HEK293 (cell line): ENCODE measurements at regions not wholly inside any gene's neighbourhood (a gene's known extent, or its start where the extent isn't known, plus 50 kb on each side); places are given as distances from the start of the nearest gene placed in this dataset.

Experiments used
- KLF16 ChIP-seq: fragments of 450-650 bp; formaldehyde crosslinking; IDR thresholded peaks from 2 replicates; pipeline ENCODE4 v1.5.1; 2017; ENCODE audit warnings: missing biosample characterization, missing genetic modification characterization
- ZNF121 ChIP-seq: fragments of 450-650 bp; formaldehyde crosslinking; IDR thresholded peaks from 2 replicates; pipeline ENCODE4 v1.5.1; 2016; ENCODE audit warnings: missing biosample characterization, missing genetic modification characterization
- ZNF157 ChIP-seq: fragments of 450-650 bp; formaldehyde crosslinking; IDR thresholded peaks from 2 replicates; pipeline ENCODE4 v1.5.1; 2016; ENCODE audit warnings: missing biosample characterization, missing genetic modification characterization
- ZNF19 ChIP-seq: fragments of 450-650 bp; formaldehyde crosslinking; IDR thresholded peaks from 2 replicates; pipeline ENCODE4; 2016; ENCODE audit warnings: missing biosample characterization, missing genetic modification characterization, low read depth
- ZNF280D ChIP-seq: fragments of 450-650 bp; formaldehyde crosslinking; IDR thresholded peaks from 2 replicates; pipeline ENCODE4 v1.5.1; 2016; ENCODE audit warnings: missing biosample characterization, missing genetic modification characterization
- ZNF335 ChIP-seq: fragments of 450-650 bp; formaldehyde crosslinking; conservative IDR thresholded peaks from 2 replicates; pipeline ENCODE4 v1.5.1; 2016; ENCODE audit warnings: missing biosample characterization, missing genetic modification characterization
- ZNF488 ChIP-seq: fragments of 450-650 bp; formaldehyde crosslinking; IDR thresholded peaks from 2 replicates; pipeline ENCODE4 v1.5.1; 2016; ENCODE audit warnings: missing biosample characterization, missing genetic modification characterization
- ZNF660 ChIP-seq: fragments of 450-650 bp; IDR thresholded peaks from 2 replicates; pipeline ENCODE4 v1.5.1; 2018; ENCODE audit warnings: missing biosample characterization, mild to moderate bottlenecking, missing genetic modification characterization
- ZSCAN16 ChIP-seq: fragments of 450-650 bp; formaldehyde crosslinking; IDR thresholded peaks from 2 replicates; pipeline ENCODE4 v1.5.1; 2016; ENCODE audit warnings: missing biosample characterization, missing genetic modification characterization
- TF ChIP-seq, protein P1 (sequence below): fragments of 450-650 bp; formaldehyde crosslinking; IDR thresholded peaks from 2 replicates; pipeline ENCODE4 v1.5.1; 2016; ENCODE audit warnings: missing biosample characterization, missing genetic modification characterization
- TF ChIP-seq, protein P2 (sequence below): fragments of 450-650 bp; formaldehyde crosslinking; conservative IDR thresholded peaks from 2 replicates; pipeline ENCODE4 v1.5.1; 2016; ENCODE audit warnings: low read depth, missing biosample characterization, missing genetic modification characterization

- TF ChIP-seq ZNF280D (tag by site-specific recombination) (no peak), ZNF335 (tag by site-specific recombination) (no peak), ZNF660 (tag by site-specific recombination) (no peak), ZNF157 (tag by site-specific recombination) (no peak), ZNF19 (tag by site-specific recombination) (no peak), ZNF488 (tag by site-specific recombination) (no peak), ZSCAN16 (no peak), ZNF121 (tag by site-specific recombination) (no peak), KLF16 (tag by site-specific recombination) (no peak)
- TF ChIP-seq, protein P1, sequence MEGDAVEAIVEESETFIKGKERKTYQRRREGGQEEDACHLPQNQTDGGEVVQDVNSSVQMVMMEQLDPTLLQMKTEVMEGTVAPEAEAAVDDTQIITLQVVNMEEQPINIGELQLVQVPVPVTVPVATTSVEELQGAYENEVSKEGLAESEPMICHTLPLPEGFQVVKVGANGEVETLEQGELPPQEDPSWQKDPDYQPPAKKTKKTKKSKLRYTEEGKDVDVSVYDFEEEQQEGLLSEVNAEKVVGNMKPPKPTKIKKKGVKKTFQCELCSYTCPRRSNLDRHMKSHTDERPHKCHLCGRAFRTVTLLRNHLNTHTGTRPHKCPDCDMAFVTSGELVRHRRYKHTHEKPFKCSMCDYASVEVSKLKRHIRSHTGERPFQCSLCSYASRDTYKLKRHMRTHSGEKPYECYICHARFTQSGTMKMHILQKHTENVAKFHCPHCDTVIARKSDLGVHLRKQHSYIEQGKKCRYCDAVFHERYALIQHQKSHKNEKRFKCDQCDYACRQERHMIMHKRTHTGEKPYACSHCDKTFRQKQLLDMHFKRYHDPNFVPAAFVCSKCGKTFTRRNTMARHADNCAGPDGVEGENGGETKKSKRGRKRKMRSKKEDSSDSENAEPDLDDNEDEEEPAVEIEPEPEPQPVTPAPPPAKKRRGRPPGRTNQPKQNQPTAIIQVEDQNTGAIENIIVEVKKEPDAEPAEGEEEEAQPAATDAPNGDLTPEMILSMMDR (tag by site-specific recombination) = no peak
- TF ChIP-seq, protein P2, sequence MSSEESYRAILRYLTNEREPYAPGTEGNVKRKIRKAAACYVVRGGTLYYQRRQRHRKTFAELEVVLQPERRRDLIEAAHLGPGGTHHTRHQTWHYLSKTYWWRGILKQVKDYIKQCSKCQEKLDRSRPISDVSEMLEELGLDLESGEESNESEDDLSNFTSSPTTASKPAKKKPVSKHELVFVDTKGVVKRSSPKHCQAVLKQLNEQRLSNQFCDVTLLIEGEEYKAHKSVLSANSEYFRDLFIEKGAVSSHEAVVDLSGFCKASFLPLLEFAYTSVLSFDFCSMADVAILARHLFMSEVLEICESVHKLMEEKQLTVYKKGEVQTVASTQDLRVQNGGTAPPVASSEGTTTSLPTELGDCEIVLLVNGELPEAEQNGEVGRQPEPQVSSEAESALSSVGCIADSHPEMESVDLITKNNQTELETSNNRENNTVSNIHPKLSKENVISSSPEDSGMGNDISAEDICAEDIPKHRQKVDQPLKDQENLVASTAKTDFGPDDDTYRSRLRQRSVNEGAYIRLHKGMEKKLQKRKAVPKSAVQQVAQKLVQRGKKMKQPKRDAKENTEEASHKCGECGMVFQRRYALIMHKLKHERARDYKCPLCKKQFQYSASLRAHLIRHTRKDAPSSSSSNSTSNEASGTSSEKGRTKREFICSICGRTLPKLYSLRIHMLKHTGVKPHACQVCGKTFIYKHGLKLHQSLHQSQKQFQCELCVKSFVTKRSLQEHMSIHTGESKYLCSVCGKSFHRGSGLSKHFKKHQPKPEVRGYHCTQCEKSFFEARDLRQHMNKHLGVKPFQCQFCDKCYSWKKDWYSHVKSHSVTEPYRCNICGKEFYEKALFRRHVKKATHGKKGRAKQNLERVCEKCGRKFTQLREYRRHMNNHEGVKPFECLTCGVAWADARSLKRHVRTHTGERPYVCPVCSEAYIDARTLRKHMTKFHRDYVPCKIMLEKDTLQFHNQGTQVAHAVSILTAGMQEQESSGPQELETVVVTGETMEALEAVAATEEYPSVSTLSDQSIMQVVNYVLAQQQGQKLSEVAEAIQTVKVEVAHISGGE (tag by site-specific recombination) = no peak
Measured at GRCh38 chr6:147674794-147675193, 166.3 kb downstream of the SAMD5 start.
